DND-41 (cell line): ENCODE measurements at regions not wholly inside any gene's neighbourhood (a gene's known extent, or its start where the extent isn't known, plus 50 kb on each side); places are given as distances from the start of the nearest gene placed in this dataset.

Experiments
- EZH2 ChIP-seq: IDR thresholded peaks from 3 replicates; pipeline ENCODE4 v1.6.1; 2012; ENCODE audit warnings: borderline replicate concordance, low read depth, mild to moderate bottlenecking, moderate library complexity, low read length, inconsistent platforms; ENCODE audit not compliant: severe bottlenecking
- TF ChIP-seq, protein P1 (sequence below): IDR thresholded peaks from 2 replicates; pipeline ENCODE4 v1.5.1; 2012; ENCODE audit warnings: borderline replicate concordance, low read length, moderate library complexity, mild to moderate bottlenecking; ENCODE audit not compliant: poor library complexity, severe bottlenecking; ENCODE audit errors: extremely low read depth

DNA sequence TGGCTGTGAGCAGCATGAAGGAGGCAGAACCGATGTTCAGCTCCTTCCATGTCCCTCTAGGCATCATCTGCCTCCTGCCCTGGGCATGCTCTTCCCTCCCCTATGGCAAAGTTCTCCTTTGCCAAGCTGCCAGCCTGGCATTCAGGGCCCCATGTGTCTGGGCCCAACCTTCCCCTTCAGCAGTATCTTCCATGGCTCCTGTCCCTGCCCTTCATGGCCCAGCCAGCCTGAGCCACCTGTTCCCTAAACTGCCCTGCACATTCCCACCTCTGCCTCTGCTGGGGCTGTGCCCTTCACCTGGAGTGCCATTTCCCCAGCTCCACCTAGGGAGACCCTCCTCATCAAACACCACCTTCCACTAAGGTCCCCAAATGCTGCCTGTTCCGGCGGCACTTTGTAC, 74.0 kb upstream of the TCL1A start:
- TF ChIP-seq, protein P1, sequence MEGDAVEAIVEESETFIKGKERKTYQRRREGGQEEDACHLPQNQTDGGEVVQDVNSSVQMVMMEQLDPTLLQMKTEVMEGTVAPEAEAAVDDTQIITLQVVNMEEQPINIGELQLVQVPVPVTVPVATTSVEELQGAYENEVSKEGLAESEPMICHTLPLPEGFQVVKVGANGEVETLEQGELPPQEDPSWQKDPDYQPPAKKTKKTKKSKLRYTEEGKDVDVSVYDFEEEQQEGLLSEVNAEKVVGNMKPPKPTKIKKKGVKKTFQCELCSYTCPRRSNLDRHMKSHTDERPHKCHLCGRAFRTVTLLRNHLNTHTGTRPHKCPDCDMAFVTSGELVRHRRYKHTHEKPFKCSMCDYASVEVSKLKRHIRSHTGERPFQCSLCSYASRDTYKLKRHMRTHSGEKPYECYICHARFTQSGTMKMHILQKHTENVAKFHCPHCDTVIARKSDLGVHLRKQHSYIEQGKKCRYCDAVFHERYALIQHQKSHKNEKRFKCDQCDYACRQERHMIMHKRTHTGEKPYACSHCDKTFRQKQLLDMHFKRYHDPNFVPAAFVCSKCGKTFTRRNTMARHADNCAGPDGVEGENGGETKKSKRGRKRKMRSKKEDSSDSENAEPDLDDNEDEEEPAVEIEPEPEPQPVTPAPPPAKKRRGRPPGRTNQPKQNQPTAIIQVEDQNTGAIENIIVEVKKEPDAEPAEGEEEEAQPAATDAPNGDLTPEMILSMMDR = no peak
- no peak for TF ChIP-seq EZH2
